K562 (cell line): ENCODE measurements at regions not wholly inside any gene's neighbourhood (a gene's known extent, or its start where the extent isn't known, plus 50 kb on each side); places are given as distances from the start of the nearest gene placed in this dataset.

ENCODE experiments used
- ELF2 ChIP-seq: fragments of 250-450 bp; sonication (Bioruptor Pico); IDR thresholded peaks from 2 replicates; pipeline ENCODE4 v1.5.0; 2021; ENCODE audit warnings: mild to moderate bottlenecking
- JUN ChIP-seq, 2 experiments: sonication (generic) in 1 of 2; formaldehyde crosslinking in 1 of 2; IDR thresholded peaks; 2 replicates each; pipeline versions ENCODE4 v1.6.1 to v1.8.0; 2012 to 2022; ENCODE audit warnings: borderline replicate concordance in 2 of 2, mild to moderate bottlenecking in 2 of 2, improper control_type of control experiment in 1 of 2, low read depth in 1 of 2, low read length in 1 of 2, missing genetic modification reagents in 1 of 2
- POLR2A ChIP-seq: fragments of 450-650 bp; conservative IDR thresholded peaks from 2 replicates; pipeline ENCODE4 v1.6.1; 2016
- PTRF ChIP-seq: fragments of 450-650 bp; IDR thresholded peaks from 2 replicates; pipeline ENCODE4 v1.6.1; 2016; ENCODE audit warnings: mild to moderate bottlenecking, missing genetic modification characterization, missing compliant biosample characterization
- RNF2 ChIP-seq: sonication (generic); IDR thresholded peaks from 2 replicates; pipeline ENCODE4 v1.6.1; 2016
- YY1 ChIP-seq, 3 experiments: IDR thresholded peaks; 2 replicates each; pipeline ENCODE4 v1.6.1; 2011; ENCODE audit warnings: low read length in 2 of 3, mild to moderate bottlenecking in 2 of 3, moderate library complexity in 2 of 3, borderline replicate concordance in 1 of 3, control low read depth in 1 of 3, low read depth in 1 of 3; ENCODE audit not compliant: insufficient read depth in 3 of 3, insufficient replicate concordance in 2 of 3, control insufficient read depth in 1 of 3, insufficient read length in 1 of 3; ENCODE audit errors: extremely low read depth in 1 of 3
- ZBED1 ChIP-seq: IDR thresholded peaks from 2 replicates; pipeline ENCODE4 v1.6.1; 2014
- ZNF212 ChIP-seq: fragments of 450-650 bp; formaldehyde crosslinking; IDR thresholded peaks from 2 replicates; pipeline ENCODE4 v1.4.0; 2020; ENCODE audit warnings: mild to moderate bottlenecking
- TF ChIP-seq, protein P1 (sequence below): fragments of 250-450 bp; sonication (Bioruptor Pico); IDR thresholded peaks from 2 replicates; pipeline ENCODE4 v1.8.0; 2022; ENCODE audit warnings: moderate library complexity, mild to moderate bottlenecking, inconsistent platforms
- TF ChIP-seq, protein P2 (sequence below), 3 experiments: IDR thresholded peaks in 2 of 3; conservative IDR thresholded peaks in 1 of 3; 2 replicates each; pipeline ENCODE4 v1.5.1; 2011 to 2012; ENCODE audit warnings: low read length in 3 of 3, mild to moderate bottlenecking in 3 of 3, control low read depth in 2 of 3, improper control_type of control experiment in 1 of 3, inconsistent platforms in 1 of 3, low read depth in 1 of 3, mixed read lengths in 1 of 3, moderate library complexity in 1 of 3; ENCODE audit not compliant: insufficient read depth in 2 of 3
- TF ChIP-seq, protein P3 (sequence below): fragments of 150-350 bp; conservative IDR thresholded peaks from 2 replicates; pipeline ENCODE4 v1.6.1; 2014; ENCODE audit warnings: low read length
- TF ChIP-seq, protein P4 (sequence below), 2 experiments: fragments of 450-650 bp in 1 of 2; IDR thresholded peaks; 2 replicates each; pipeline ENCODE4 v1.6.1; 2011 to 2017; ENCODE audit warnings: low read depth in 2 of 2, antibody characterized with exemption in 1 of 2, borderline replicate concordance in 1 of 2, low read length in 1 of 2, mild to moderate bottlenecking in 1 of 2, mixed read lengths in 1 of 2; ENCODE audit not compliant: control insufficient read depth in 1 of 2

DNA sequence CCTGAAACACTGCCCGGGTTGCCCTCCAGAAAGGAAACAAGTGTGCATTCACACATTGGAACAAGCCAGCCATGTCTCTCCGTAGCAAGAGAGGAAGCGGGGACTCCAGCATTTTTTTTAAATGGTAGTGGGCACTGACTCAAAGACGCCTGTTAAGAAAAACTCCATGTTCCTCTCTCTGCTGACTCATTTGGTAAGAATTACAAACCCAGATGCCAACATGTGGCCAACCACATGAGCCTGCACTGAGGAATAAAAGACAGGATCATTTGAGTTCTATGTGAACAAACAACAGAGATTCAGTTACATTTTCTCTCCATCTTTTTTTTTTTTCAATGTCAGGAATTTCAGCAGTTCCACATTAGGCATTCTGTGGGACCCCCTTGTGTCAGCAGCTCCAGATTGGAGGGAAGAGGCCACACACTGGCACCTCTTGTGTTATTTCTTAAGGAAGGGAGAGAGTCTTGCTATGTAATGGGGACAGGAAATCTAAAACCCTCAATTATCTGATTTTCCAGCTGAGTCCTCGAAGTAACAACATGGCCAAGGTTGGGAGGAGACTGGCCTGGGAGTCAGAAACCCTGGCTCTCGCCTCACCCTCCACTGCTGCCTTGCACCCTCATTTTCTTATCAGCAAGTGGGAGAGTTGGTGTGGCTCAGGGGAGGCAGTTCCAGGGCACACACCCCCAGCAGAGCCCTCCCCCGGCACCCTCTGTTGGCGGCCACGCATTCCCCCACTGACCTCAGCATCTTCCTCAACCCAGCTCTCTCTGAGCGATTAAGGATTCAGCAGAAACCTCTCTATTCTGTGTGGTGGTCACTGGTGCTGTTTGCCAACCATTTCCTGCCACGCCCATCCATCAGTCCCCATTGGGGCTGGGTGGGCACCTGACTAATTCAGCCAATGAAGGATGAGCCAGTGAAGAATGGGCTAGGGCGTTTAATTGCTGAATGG lies 173.0 kb downstream of the FOXL1 start:
- TF ChIP-seq ELF2 (CRISPR knock-in tag) (no peak), JUN (IDR thresholded peaks at IDR 0.05; ENCODE audit: borderline replicate concordance, low read depth, low read length) (no peak), JUN (CRISPR knock-in tag; IDR thresholded peaks at IDR 0.05; ENCODE audit: borderline replicate concordance) (no peak), PTRF (tag) (no peak), POLR2A (no peak), ZNF212 (CRISPR knock-in tag) (no peak), RNF2 (no peak), YY1 (IDR thresholded peaks at IDR 0.05; ENCODE audit: borderline replicate concordance in 1 of 3, control insufficient read depth in 1 of 3, extremely low read depth in 1 of 3, insufficient read depth in 3 of 3, insufficient read length in 1 of 3, insufficient replicate concordance in 2 of 3, low read depth in 1 of 3, low read length in 2 of 3) (no peak), ZBED1 (no peak)
- TF ChIP-seq, protein P1, sequence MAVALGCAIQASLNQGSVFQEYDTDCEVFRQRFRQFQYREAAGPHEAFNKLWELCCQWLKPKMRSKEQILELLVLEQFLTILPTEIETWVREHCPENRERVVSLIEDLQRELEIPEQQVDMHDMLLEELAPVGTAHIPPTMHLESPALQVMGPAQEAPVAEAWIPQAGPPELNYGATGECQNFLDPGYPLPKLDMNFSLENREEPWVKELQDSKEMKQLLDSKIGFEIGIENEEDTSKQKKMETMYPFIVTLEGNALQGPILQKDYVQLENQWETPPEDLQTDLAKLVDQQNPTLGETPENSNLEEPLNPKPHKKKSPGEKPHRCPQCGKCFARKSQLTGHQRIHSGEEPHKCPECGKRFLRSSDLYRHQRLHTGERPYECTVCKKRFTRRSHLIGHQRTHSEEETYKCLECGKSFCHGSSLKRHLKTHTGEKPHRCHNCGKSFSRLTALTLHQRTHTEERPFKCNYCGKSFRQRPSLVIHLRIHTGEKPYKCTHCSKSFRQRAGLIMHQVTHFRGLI (CRISPR knock-in tag) = no peak
- TF ChIP-seq, protein P2, sequence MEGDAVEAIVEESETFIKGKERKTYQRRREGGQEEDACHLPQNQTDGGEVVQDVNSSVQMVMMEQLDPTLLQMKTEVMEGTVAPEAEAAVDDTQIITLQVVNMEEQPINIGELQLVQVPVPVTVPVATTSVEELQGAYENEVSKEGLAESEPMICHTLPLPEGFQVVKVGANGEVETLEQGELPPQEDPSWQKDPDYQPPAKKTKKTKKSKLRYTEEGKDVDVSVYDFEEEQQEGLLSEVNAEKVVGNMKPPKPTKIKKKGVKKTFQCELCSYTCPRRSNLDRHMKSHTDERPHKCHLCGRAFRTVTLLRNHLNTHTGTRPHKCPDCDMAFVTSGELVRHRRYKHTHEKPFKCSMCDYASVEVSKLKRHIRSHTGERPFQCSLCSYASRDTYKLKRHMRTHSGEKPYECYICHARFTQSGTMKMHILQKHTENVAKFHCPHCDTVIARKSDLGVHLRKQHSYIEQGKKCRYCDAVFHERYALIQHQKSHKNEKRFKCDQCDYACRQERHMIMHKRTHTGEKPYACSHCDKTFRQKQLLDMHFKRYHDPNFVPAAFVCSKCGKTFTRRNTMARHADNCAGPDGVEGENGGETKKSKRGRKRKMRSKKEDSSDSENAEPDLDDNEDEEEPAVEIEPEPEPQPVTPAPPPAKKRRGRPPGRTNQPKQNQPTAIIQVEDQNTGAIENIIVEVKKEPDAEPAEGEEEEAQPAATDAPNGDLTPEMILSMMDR (IDR thresholded peaks at IDR 0.05 in 2 of 3, conservative IDR thresholded peaks at IDR 0.05 in 1 of 3; ENCODE audit: insufficient read depth in 2 of 3, low read depth in 1 of 3, low read length in 3 of 3) = no peak
- TF ChIP-seq, protein P3, sequence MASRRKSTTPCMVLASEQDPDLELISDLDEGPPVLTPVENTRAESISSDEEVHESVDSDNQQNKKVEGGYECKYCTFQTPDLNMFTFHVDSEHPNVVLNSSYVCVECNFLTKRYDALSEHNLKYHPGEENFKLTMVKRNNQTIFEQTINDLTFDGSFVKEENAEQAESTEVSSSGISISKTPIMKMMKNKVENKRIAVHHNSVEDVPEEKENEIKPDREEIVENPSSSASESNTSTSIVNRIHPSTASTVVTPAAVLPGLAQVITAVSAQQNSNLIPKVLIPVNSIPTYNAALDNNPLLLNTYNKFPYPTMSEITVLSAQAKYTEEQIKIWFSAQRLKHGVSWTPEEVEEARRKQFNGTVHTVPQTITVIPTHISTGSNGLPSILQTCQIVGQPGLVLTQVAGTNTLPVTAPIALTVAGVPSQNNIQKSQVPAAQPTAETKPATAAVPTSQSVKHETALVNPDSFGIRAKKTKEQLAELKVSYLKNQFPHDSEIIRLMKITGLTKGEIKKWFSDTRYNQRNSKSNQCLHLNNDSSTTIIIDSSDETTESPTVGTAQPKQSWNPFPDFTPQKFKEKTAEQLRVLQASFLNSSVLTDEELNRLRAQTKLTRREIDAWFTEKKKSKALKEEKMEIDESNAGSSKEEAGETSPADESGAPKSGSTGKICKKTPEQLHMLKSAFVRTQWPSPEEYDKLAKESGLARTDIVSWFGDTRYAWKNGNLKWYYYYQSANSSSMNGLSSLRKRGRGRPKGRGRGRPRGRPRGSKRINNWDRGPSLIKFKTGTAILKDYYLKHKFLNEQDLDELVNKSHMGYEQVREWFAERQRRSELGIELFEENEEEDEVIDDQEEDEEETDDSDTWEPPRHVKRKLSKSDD = no peak
- TF ChIP-seq, protein P4, sequence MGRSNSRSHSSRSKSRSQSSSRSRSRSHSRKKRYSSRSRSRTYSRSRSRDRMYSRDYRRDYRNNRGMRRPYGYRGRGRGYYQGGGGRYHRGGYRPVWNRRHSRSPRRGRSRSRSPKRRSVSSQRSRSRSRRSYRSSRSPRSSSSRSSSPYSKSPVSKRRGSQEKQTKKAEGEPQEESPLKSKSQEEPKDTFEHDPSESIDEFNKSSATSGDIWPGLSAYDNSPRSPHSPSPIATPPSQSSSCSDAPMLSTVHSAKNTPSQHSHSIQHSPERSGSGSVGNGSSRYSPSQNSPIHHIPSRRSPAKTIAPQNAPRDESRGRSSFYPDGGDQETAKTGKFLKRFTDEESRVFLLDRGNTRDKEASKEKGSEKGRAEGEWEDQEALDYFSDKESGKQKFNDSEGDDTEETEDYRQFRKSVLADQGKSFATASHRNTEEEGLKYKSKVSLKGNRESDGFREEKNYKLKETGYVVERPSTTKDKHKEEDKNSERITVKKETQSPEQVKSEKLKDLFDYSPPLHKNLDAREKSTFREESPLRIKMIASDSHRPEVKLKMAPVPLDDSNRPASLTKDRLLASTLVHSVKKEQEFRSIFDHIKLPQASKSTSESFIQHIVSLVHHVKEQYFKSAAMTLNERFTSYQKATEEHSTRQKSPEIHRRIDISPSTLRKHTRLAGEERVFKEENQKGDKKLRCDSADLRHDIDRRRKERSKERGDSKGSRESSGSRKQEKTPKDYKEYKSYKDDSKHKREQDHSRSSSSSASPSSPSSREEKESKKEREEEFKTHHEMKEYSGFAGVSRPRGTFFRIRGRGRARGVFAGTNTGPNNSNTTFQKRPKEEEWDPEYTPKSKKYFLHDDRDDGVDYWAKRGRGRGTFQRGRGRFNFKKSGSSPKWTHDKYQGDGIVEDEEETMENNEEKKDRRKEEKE (IDR thresholded peaks at IDR 0.05; ENCODE audit: borderline replicate concordance in 1 of 2, control insufficient read depth in 1 of 2, low read depth in 2 of 2, low read length in 1 of 2) = no peak
